Smooth muscle cell of the brain vasculature (primary cell): ENCODE measurements at regions not wholly inside any gene's neighbourhood (a gene's known extent, or its start where the extent isn't known, plus 50 kb on each side); places are given as distances from the start of the nearest gene placed in this dataset.
"Not testable (repeated sequence)": the region's sequence is repeated elsewhere in the genome, so short reads cannot be mapped to it uniquely, and the experiment has no call there.

Experiments
- DNase-seq: peaks from one replicate; pipeline ENCODE4 v3.0.0-alpha.2; 2012; ENCODE audit warnings: low read depth, low spot score

DNA sequence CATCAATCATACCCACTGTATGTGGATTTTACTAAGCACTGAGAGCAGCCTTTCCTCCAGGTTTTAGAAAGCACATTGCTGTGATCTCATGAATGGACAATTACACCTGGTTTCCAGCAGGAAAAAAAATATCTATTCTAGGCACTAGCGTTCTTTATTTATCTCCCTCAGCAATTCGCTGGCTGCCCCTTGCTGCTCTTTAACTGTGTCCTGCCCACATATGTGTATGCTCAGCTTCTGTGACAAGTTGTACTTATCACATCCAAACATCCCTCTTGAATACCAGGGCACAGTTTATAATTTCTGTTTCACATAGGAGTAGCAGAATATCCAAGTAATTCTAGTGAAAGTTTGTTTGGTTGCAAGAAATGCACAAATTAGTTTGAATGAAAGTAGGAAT is 146.8 kb downstream of the USP46 start:
- DNase-seq: no peak

DNA sequence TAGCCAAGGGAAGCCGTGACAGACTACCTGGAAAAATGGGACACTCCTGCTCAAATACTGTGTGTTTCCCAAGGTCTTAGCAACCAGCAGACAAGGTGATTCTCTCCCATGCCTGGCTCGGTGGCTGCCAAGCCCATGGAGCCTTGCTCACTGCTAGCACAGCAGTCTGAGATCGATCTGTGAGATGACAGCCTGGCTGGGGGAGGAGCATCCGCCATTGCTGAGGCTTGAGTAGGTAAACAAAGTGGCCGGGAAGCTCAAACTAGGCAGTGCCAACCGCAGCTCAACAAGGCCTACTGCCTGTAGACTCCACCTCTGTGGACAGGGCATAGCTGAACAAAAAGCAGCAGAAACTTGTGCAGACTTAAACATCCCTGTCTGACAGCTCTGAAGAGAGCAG is 137.0 kb downstream of the USP46 start:
- not testable (repeated sequence) for DNase-seq

DNA sequence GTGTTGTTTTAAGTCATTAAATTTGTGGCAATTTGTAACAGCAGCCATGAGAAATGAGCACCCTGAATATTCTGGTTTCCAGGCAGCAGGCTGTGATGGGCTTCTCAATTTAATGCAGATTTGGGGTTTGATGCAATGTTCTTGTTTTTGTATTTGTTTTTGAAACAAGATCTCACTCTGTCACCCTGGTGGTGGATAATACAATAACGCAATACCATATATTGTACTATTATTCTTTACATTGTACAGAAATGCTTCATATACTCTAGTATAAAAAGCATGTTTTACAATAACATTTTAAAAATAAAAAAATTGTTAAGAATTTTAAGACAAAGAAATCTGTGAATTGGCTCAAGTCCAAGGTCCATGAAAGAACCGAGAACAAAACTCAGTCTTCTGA is 129.1 kb downstream of the USP46 start:
- no peak for DNase-seq

DNA sequence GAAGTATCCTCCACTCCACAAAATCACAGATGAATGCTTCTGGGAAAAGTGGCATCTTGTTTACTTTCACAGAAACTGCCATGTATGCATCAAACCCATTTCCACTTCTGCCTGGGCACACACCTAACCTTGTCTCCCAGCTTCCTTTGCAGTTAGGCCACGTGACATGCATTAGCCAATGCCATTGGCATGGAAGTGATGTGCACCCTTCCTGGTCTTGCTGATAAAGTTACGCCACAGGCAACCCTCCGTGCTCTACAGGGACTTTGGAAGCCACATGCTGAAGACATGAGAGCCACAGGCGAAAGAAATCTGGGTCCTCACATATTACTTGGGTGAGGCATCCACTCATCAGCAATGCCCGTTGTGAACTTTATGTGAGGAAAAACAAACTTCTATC is 123.3 kb downstream of the USP46 start:
- no peak for DNase-seq
